Uterus (tissue), 2 donors: ENCODE measurements at regions not wholly inside any gene's neighbourhood (a gene's known extent, or its start where the extent isn't known, plus 50 kb on each side); places are given as distances from the start of the nearest gene placed in this dataset.

ENCODE experiments used
- POLR2A ChIP-seq, 2 donors: fragments of 450-650 bp; IDR thresholded peaks; one replicate each; pipeline ENCODE4 v1.6.1; 2016; ENCODE audit warnings: antibody characterized with exemption in 2 of 2, mild to moderate bottlenecking in 1 of 2, moderate library complexity in 1 of 2
- TF ChIP-seq, protein P1 (sequence below), 4 experiments: fragments of 200-600 bp in 2 of 4; fragments of 450-650 bp in 2 of 4; sonication (generic) in 2 of 4; IDR thresholded peaks; one replicate each; pipeline ENCODE4 v1.5.1; 2016 to 2019; ENCODE audit warnings: antibody characterized with exemption in 4 of 4, mild to moderate bottlenecking in 2 of 4, moderate library complexity in 1 of 4

DNA sequence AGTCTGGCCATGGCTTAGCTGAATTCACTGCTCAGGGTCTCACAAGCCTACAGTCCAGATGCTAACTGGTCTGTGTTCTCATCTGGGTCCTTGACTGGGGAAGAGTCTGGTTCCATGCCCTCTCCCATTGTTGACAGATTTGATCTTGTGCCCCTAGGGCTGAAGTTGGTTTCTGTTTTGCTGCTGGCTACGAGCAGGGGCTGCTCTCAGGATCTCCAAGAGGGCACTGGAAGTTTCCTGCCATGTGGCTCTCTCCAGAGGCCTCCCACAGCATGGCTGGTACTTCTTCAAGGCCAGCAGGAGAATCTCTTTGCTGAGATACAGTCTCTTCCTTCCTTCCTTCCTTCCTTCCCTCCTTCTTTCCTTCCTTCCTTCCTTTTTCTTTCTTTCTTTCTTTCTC, 78.1 kb downstream of the SPP2 start:
- TF ChIP-seq, protein P1, sequence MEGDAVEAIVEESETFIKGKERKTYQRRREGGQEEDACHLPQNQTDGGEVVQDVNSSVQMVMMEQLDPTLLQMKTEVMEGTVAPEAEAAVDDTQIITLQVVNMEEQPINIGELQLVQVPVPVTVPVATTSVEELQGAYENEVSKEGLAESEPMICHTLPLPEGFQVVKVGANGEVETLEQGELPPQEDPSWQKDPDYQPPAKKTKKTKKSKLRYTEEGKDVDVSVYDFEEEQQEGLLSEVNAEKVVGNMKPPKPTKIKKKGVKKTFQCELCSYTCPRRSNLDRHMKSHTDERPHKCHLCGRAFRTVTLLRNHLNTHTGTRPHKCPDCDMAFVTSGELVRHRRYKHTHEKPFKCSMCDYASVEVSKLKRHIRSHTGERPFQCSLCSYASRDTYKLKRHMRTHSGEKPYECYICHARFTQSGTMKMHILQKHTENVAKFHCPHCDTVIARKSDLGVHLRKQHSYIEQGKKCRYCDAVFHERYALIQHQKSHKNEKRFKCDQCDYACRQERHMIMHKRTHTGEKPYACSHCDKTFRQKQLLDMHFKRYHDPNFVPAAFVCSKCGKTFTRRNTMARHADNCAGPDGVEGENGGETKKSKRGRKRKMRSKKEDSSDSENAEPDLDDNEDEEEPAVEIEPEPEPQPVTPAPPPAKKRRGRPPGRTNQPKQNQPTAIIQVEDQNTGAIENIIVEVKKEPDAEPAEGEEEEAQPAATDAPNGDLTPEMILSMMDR (IDR thresholded peaks at IDR 0.05): no peak
- TF ChIP-seq POLR2A (IDR thresholded peaks at IDR 0.05): no peak
